ENCODE measurements at regions not wholly inside any gene's neighbourhood (a gene's known extent, or its start where the extent isn't known, plus 50 kb on each side); places are given as distances from the start of the nearest gene placed in this dataset.

GRCh38 chr6:145290122-145290521, 445.2 kb downstream of the EPM2A start:
- Histone ChIP-seq H3K4me2 (ENCODE audit: low read depth, low read length) (no peak overlapping the region), H3F3A (ENCODE audit: insufficient read depth, low read length) (no peaks in the 10 kb centered on the region), H2AFZ (ENCODE audit: low read length) (no peak overlapping the region), H3K9me3 (replicated peaks; ENCODE audit: insufficient read depth, low read length) (no peaks in the 10 kb centered on the region), H4K20me1 (ENCODE audit: insufficient read depth, low read length) (no peaks in the 10 kb centered on the region), H3K4me1 (ENCODE audit: low read length) (no peaks in the 10 kb centered on the region), H3K27me3 (replicated peaks; ENCODE audit: insufficient read depth, low read length) (no peaks in the 10 kb centered on the region), H3K9me2 (replicated peaks; ENCODE audit: insufficient read depth, low read length) (no peaks in the 10 kb centered on the region), H3K4me3 (ENCODE audit: low read length) (no peak overlapping the region), H3K27ac (ENCODE audit: low read length) (no peak overlapping the region), H3K9ac (ENCODE audit: low read length) (no peak overlapping the region), H3K79me2 (ENCODE audit: low read length) (no peaks in the 10 kb centered on the region), H3K36me3 (replicated peaks; ENCODE audit: insufficient read depth, low read length) (no peaks in the 10 kb centered on the region)
- DNase-seq, result no peak
- TF ChIP-seq EZH2 (optimal IDR thresholded peaks at IDR 0.05; ENCODE audit: low read depth, low read length) (no peak), EZH2phosphoT487 (IDR thresholded peaks at IDR 0.05; ENCODE audit: low read length) (no peak)
- TF ChIP-seq, protein P1, sequence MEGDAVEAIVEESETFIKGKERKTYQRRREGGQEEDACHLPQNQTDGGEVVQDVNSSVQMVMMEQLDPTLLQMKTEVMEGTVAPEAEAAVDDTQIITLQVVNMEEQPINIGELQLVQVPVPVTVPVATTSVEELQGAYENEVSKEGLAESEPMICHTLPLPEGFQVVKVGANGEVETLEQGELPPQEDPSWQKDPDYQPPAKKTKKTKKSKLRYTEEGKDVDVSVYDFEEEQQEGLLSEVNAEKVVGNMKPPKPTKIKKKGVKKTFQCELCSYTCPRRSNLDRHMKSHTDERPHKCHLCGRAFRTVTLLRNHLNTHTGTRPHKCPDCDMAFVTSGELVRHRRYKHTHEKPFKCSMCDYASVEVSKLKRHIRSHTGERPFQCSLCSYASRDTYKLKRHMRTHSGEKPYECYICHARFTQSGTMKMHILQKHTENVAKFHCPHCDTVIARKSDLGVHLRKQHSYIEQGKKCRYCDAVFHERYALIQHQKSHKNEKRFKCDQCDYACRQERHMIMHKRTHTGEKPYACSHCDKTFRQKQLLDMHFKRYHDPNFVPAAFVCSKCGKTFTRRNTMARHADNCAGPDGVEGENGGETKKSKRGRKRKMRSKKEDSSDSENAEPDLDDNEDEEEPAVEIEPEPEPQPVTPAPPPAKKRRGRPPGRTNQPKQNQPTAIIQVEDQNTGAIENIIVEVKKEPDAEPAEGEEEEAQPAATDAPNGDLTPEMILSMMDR (IDR thresholded peaks at IDR 0.05; ENCODE audit: low read length), result no peak

DNA sequence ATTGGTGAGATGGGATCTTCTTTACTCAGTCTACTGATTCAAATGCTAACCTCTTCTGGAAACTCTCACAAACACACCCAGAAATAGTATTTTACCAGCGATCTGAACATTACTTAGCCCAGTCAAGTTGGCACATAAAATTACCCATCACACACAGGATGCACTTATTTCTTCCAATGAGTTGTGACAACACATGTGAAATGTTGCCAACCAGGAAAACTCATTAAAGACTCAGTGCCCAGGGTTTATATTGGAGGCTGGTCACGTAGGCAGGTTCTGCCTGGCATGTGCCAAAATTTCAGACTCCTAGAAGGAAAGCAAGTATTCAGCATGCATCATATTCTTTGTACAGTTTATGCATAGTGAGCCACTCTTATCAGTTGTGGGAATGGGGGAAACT, 443.3 kb downstream of the EPM2A start:
- Histone ChIP-seq H3K27ac (ENCODE audit: low read length) (no peak overlapping the region), H3F3A (ENCODE audit: insufficient read depth, low read length) (no peaks in the 10 kb centered on the region), H3K36me3 (replicated peaks; ENCODE audit: insufficient read depth, low read length) (no peaks in the 10 kb centered on the region), H3K4me3 (ENCODE audit: low read length) (no peak overlapping the region), H3K27me3 (replicated peaks; ENCODE audit: insufficient read depth, low read length) (no peaks in the 10 kb centered on the region), H4K20me1 (ENCODE audit: insufficient read depth, low read length) (no peaks in the 10 kb centered on the region), H3K4me2 (ENCODE audit: low read depth, low read length) (no peak overlapping the region), H2AFZ (ENCODE audit: low read length) (no peak overlapping the region), H3K4me1 (ENCODE audit: low read length) (no peaks in the 10 kb centered on the region), H3K9ac (ENCODE audit: low read length) (no peak overlapping the region), H3K79me2 (ENCODE audit: low read length) (no peaks in the 10 kb centered on the region), H3K9me2 (replicated peaks; ENCODE audit: insufficient read depth, low read length) (no peaks in the 10 kb centered on the region), H3K9me3 (replicated peaks; ENCODE audit: insufficient read depth, low read length) (no peaks in the 10 kb centered on the region)
- TF ChIP-seq, protein P1 (IDR thresholded peaks at IDR 0.05; ENCODE audit: low read length), result no peak
- TF ChIP-seq EZH2 (optimal IDR thresholded peaks at IDR 0.05; ENCODE audit: low read depth, low read length), result no peak
- TF ChIP-seq EZH2phosphoT487 (IDR thresholded peaks at IDR 0.05; ENCODE audit: low read length), result no peak
- no peak for DNase-seq

DNA sequence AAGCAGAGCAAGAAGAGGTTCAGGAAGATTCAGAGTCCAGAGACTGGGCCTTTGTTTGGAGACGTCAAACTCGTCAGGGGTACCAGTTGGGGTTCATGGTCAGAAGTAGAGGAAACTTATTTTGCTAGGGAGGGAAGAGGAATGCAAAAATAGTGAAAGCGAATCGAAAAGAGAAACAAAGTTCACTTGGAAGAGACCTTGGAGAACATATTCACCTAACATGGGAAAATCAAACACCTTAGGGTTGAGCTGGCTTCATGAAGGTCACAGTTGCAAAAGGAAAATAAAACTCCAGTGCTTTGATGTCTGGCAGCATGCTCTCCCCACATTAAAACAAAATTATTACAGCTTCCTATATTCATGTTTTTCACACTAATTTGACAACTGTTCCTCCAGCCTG, 440.4 kb downstream of the EPM2A start:
- Histone ChIP-seq H3K36me3 (replicated peaks; ENCODE audit: insufficient read depth, low read length) (no peaks in the 10 kb centered on the region), H3K9ac (ENCODE audit: low read length) (no peak overlapping the region), H3K79me2 (ENCODE audit: low read length) (no peaks in the 10 kb centered on the region), H3K4me2 (ENCODE audit: low read depth, low read length) (no peak overlapping the region), H3F3A (ENCODE audit: insufficient read depth, low read length) (no peaks in the 10 kb centered on the region), H4K20me1 (ENCODE audit: insufficient read depth, low read length) (no peaks in the 10 kb centered on the region), H3K9me2 (replicated peaks; ENCODE audit: insufficient read depth, low read length) (no peaks in the 10 kb centered on the region), H3K9me3 (replicated peaks; ENCODE audit: insufficient read depth, low read length) (no peaks in the 10 kb centered on the region), H2AFZ (ENCODE audit: low read length) (no peak overlapping the region), H3K4me1 (ENCODE audit: low read length) (no peaks in the 10 kb centered on the region), H3K27ac (ENCODE audit: low read length) (no peak overlapping the region), H3K4me3 (ENCODE audit: low read length) (no peak overlapping the region), H3K27me3 (replicated peaks; ENCODE audit: insufficient read depth, low read length) (no peaks in the 10 kb centered on the region)
- TF ChIP-seq EZH2phosphoT487 (IDR thresholded peaks at IDR 0.05; ENCODE audit: low read length) (no peak), EZH2 (optimal IDR thresholded peaks at IDR 0.05; ENCODE audit: low read depth, low read length) (no peak)
- TF ChIP-seq, protein P1 (IDR thresholded peaks at IDR 0.05; ENCODE audit: low read length), result no peak
- no peak for DNase-seq
